GM18861 (cell line): ENCODE measurements at regions not wholly inside any gene's neighbourhood (a gene's known extent, or its start where the extent isn't known, plus 50 kb on each side); places are given as distances from the start of the nearest gene placed in this dataset.
"Not testable (repeated sequence)": the region's sequence is repeated elsewhere in the genome, so short reads cannot be mapped to it uniquely, and the experiment has no call there.

Experiments used
- ATAC-seq: cut with Tn5 transposase; IDR thresholded peaks from one replicate; pipeline ENCODE4 v1.9.1; 2021; ENCODE audit not compliant: unreplicated experiment

DNA sequence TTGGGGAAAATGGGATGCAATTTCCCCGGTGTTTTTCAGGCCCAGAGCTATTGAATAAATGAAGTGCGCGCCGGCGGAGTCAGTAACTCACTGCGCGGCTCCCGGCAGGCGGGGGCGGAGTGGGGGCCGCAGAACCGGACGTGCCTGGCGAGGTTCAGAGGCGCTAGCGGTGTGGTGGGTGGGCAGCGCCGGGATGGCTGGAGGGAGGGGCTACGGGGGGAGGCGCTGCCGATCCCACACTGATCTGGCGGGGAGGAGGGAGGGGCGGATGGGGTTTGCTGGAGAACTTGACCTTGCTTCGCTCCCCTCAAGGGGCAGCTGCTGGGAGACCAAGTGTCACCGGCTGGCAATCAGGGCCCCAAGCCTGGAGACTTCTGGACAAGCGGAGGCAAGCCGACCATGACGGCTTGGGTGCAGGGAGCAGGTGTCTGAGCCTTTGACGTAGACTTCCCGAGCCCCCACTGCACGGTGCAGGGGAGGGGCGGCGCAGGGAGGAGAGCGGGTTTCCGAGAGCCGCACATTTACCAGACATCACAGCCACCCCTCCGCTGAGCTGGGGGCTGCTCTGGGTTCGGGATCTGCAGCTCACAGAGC lies 174.1 kb upstream of the RTL1 start:
- ATAC-seq: no peak

DNA sequence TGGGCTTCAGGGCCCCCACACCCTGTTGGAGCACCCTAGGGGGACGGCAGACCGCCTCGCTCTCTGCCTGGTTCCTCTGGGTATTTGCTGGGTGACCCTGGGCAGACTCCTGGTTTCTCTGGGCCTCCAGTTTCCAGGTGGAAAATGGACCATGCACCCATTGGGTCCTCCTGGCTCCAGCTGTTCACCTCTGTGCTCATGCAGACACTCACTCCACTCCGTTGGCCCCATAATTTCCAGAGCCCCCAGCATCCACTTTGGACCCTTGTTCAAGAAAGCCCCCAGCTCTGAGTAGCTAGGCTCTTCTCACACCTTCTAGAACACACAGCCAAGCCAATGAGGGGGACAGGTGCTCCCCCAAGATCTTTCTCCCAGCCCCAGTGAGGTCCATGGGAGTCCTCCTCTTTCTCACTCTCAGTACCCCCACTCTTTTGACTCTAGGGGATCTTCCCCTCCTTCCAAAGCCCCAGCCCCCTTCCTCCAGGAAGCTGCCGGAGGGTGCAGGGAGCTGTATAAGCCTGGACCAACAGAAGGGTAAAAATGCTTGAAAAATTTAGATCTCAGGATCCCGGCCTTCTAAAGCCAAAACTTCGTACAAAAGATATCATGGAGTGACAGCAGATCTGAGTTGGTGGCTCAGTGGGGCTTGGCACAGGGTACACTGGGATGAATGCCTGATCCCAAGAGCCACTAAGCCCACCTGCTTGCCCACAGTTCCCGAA lies 174.8 kb upstream of the RTL1 start:
- ATAC-seq: no peak

DNA sequence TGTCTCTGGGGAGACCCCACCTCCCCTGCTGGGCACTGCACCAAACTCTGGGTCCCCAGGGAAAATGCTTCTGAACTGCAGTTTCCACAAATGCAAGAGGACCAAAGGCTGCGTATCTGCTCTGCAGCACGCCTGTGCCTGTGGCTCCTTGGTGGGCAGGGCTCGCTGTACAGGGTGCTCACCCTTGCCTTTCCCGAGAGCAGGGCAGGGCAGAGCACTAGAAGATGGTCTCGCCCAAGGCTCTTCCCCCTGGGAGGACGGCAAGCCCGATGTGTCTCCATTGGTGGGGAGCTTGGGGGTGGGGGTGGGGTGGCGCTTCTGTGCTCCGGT lies 175.3 kb upstream of the RTL1 start:
- ATAC-seq: no peak

DNA sequence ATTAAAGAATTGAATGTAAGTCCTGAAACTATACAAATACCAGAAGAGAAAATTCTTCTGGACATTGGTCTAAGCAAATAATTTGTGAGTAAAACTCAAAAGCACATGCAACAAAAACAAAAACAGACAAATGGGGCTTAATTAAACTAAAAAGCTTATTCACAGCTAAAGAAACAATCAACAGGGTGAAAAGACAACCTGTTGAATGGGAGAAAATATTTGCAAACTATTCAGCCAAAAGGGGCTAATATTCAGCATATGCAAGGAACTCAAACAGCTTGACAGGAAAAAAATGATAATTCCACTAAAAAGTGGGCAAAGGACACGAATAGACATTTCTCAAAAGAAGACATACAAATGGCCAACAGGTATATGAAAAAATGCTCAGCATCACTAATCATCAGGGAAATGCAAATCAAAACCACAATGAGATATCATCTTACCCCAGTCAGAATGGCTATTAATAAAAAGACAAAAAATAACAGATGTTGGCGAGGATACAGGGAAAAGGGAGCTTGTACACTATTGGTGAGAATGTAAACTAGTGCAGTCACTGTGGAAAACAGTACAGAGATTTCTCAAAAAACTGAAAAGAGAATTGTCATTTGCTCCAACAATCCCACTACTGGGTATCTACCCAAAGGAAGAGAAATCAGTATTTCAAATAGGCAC lies 177.5 kb upstream of the RTL1 start:
- ATAC-seq: no peak

DNA sequence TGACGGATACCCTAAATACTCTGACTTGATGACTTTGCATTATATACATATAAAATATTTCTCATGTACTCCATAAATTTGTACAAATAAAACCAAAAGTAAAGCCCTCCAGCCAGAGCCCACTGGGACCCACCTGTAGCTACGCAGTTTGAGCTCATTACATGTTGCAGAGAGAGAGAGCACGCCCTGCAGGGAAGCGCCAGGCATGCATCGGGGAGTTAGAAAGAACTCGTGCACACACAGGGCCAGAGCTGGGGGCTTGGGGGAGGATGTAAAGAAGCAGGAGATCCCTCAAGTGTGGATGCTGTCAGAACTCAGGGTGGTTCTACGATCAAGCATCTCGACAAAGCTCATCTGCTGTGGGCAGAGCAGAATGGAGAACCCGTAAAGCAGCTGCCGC lies 178.5 kb upstream of the RTL1 start:
- ATAC-seq: no peak

DNA sequence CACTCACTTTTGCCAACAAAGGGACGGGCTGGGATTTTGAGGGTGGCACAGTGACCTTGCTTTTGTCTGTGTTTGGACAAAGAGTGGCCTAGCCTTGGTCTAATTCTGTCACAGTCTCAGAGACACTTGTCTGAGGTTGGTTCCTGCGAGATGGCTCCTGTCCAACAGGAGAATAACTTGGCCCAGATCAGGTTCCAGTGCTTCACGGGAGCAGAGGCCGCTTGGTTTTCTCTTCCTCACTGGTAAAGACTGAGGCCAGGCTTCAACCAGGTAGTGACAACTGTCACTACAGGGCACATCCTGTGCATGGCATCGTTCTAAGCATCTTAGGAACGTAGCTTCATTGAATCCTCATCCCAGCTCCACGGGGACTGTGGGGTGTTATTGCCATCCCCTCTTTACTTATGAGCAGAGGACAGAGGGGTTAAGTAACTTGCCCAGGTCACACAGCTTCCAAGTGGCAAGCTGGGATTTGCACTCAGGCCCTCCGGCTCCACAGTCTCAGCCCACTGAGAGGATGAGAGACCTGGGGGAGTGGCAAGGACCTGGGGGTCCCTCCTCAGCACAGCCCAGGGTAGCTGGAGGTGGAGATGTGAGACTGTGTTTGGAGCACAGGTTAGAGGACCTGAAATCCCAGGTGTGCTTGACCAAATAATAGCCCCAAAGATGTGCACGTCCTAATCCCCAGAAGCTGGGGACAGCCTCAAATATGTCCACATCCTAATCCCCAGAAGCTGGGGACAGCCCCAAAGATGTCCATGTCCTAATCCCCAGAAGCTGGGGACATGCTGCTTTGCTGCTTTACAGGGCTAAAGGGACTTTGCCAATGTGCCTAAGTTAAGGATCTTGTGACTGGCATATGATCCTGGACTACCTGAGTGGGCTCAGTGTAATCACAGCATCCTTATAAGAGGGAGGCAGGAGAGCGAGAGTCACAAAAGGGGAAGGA lies 179.2 kb upstream of the RTL1 start:
- ATAC-seq: no peak

DNA sequence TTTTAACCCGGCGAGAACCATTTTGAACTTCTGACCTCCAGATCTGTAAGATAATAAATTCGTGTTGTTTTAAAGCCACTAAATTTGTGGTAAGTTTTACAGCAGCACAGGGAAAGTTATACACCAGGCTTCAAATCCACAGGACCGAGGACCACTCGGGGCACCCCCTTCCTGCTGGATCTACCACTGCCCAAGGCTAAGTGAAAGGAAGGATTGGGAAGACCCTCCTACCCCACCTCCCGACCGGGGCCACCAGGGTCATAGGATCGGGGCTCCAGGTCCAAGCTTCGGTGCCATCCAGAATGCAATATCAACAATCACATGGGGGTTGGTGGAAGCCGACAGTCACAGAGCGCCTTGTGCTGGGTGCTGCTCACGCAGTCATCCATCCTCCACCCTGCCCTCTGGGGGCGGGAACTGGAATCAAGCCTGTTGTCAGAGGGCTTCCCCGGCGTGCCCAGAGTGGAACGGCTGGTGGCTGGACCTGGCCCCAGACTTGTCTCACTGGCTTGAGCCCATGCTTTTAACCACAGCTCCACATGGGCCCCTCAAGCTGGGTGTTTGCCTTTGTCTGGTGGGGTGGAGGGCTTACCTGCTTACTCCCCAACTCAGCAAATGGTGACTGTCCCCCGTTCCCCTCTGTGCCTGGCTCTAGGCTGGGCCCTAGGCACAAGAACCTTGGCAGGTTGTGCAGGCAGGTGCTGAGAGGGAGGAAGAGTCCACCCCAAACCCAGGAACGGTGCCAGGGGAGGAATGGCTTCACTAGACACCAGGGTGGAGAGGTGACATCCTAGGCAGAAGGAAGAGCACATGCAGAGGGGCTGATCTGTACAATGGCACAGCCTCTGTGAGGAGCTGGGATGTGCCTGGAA lies 180.3 kb upstream of the RTL1 start:
- ATAC-seq: no peak

DNA sequence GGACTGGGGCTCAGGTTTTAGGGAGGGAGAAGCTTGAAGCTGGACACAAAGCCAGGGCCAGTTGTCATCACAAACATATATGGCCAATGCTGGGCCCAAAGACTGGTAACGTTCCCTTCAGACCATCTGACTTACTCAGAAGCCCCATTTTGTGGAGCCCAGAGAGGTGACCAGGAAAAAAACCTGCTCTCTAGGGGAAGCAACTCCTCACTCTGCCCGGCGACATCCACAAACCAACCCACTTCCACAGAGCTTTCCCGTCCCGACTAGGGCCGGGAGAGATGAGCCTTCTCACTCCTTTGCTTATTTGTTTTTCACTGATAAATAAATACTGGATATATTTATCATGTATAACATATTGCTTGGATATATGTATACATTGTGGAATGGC lies 180.9 kb upstream of the RTL1 start:
- no peak for ATAC-seq

DNA sequence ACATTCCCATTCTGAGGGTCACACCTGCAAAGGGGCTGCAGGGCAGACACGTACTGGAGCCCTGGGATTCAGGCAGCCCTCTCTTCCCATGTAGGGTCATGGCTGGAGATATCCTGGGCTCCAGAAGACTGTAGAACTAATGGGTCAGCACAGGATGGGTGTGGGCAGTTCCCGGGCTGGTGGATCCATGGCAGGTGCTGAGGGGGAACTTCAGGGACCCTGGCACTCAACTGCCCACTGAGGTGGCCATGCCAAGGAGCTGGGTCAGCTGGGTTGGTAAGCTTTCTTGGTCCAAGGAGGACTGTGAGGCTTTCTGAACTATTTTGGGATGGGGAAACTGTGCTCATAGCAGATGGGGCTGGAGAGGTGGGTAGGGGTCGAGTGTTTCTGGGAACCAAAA lies 183.4 kb upstream of the RTL1 start:
- no peak for ATAC-seq

DNA sequence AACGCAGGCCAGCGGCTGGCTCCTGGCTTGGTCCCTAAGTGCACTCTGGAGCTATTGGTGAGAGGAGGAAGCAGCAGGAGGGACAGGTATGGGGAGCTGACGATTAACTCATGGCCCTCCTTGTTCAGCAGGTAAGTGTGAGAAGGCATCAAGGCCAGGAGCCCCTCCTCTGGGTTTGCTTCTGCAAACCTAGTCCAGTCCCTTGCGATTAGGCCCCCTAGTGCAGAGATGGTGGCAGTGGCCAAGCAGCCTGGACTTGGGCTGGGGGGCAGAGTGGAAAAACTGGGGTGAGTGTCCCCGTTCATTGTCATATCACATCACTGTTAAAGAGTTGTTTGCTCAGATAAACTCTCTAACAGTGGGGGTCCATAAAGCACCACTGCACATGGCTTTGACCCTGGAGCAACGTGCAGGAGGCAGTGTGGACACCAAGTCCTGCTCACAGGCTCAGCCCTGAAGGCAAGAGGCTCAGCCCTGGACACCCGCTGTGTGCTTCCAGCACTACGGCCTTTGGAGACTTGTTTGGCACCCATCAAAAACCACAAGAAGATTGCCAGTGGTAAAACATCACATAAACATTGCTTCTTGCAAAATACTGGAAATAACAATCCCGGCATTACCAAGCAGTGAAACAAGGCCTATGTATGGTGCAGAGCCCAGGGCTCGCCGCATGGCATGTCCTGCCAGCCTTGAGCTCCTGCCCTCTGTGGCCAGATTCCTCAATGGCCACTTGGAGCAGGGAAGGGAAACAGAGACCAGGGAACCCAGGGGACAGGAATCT lies 184.3 kb upstream of the RTL1 start:
- ATAC-seq: no peak

DNA sequence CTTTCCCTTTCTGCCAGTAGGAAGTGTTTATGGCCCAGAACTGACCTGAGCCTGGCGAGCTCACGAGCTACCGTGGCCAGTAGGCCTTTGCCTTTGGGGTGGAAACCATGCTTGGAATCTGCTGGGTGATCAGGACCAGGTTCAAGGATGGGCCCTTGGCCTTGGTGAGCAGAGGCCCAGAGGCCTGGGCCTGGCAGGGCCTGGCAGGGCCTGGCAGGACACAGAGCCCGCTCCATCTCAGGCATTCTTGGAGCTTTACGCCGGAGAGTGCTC lies 184.8 kb upstream of the RTL1 start:
- no peak for ATAC-seq

DNA sequence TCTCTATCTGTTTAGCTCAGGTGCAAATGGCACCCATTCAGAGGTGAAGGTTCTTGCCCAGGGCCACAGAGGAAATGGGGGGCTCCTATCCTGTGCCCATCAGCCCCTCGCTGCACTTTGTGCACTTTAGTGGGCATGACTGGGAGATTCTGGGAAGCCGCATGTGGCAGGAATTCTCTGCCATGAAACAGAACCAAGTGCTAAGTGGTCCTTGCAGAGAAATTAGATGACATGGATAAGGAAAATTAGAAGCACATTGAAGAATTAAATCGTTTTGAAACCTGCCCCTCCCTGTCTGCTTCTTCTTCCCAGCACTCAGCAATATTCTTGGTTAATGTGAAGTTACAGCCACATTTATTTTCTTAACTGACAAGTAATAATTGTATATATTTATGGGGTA lies 185.2 kb upstream of the RTL1 start:
- no peak for ATAC-seq

DNA sequence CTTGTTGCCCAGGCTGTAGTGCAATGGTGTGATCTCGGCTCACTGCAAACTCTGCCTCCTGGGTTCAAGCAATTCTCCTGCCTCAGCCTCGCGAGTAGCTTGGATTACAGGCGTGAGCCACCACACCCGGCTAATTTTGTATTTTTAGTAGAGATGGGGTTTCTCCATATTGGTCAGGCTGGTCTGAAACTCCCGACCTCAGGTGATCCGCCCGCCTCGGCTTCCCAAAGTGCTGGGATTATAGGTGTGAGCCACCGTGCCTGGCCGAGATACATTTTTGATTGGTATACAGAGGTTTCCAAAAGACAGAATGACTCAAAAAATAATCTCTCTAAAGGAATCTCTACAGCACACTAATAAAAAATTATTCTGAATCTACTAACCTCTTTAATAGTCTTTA lies 187.0 kb upstream of the RTL1 start:
- not testable (repeated sequence) for ATAC-seq

DNA sequence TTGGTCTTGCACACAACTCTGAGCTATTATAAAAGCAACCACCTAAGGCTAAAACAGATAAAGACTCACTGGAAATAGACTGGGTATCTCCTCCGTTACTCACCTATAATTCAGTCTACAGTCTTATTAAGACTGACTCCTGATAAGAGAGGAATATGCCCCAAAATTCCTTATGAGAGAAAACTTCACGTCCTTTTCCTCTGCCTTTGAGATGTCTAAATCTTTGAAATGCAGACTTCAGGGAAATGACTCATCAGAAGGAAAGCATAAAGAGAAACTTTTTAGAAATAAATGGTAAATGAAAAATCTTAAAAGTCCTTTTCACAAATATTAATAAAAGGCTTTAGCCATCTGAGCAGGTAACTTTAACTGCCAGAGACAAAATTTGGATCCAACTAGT lies 187.5 kb upstream of the RTL1 start:
- ATAC-seq: no peak

DNA sequence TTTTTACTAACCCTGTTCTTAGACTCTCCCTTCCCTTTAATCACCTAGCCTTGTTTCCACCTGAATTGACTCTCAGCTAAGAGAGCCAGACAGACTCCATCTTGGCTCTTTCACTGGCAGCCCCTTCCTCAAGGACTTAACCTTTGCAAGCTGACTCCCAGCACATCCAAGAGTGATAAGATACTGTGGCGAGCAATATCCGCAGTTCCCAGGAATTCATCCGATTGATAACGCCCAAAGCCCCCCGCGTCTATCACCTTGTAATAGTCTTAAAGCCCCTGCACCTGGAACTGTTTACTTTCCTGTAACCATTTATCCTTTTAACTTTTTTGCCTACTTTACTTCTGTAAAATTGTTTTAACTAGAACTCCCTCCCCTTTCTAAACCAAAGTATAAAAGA lies 191.4 kb upstream of the RTL1 start:
- ATAC-seq: not testable (repeated sequence)

DNA sequence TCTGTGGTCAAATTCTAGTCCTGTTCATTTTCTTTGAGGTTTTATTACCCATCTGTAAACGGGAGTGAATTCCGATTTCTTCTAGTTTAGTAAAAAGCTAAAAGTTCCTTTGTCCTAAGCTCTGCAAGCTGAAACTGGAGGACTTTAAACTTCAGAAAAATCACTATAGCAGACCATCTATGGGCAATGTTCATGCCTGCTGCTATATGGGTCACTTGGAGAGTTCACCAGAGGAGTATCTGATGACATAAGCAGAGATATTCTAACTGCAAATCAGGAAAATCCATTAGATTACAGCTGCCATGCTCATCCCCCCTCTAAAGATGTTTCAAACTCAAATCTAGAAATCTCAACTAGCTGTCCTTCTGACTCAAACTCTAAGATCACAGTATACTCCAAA lies 193.0 kb upstream of the RTL1 start:
- ATAC-seq: no peak

DNA sequence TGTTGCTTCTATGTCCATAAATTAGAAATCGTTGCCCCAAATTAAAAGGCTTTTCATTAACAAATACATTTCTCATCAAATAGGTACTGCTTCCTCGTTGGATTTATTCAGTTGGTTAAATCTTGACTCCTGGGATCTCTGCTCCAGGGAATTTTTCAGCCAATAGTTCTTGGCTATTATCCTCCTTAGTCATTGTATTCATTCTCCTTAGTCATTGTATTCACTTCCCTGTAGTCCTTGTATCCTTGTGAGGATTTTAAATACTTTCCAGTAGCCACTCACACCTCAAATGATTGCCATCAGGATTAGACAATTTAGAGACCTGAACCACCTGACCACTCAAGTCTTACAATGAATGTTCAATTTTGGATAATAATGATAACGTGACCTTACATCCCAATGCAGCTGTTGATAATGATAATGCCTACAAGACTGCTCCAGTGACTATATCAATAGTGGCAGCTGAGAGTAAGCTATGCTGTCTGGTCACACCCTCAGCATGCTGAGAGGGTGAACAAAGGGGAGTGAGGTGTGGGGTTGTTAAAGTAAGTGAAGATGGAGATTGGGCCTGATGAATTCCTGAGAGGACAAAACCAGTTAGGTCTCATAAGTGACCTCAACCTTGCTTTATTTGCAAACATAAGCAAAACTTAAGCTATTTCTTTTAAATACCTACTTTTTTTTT lies 193.7 kb upstream of the RTL1 start:
- ATAC-seq: no peak

DNA sequence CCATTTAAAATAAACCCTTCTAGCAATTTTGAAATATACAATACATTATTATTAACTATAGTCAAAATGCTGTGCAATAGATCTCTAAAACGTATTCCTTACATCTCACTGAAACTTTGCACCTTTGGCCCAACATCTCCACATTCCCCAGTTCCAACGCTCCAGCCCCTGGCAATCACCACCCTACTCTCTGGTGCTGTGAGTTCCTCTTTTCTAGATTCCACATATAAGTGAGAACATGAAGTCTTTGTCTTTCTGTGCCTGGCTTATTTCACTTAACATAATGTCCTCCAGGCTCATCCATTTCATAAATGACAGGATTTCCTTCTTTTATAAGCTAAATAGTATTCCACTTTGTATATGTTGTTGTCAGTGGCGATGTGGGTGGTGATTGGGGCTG lies 194.7 kb upstream of the RTL1 start:
- no peak for ATAC-seq

DNA sequence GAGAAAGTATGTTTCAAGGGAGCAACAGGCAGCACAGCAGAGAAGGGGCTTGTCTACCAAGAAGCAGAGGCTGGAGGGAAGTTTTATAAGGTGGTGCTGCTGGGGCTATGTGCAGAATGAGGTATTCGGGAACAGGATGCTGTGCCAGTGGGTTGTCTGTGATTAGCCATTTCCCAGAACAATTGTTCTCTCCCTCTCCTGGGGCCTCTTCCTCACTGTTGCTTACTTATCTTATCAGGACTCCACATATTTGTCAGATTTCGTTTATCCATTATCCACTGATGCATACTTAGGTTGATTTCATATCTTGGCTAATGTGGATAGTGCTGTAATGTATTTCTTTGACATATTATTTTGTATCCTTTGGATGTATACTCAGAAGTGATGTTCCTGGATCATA lies 195.1 kb upstream of the RTL1 start:
- ATAC-seq: no peak
